Astrocyte (in vitro differentiated cells and primary cell): ENCODE measurements at regions not wholly inside any gene's neighbourhood (a gene's known extent, or its start where the extent isn't known, plus 50 kb on each side); places are given as distances from the start of the nearest gene placed in this dataset.

Source experiments
- DNase-seq: peaks from one replicate; pipeline ENCODE4 v3.0.0-alpha.2; 2010; ENCODE audit warnings: low read depth
- FAIRE-seq: peaks from 2 replicates; lab custom pipeline; 2011; peaks lifted over from hg19 to GRCh38; lab: Jason Lieb, UNC
- H2AFZ ChIP-seq: 2 replicates; pipeline ENCODE4 v1.6.0; 2012; ENCODE audit warnings: low read depth, low read length, inconsistent platforms
- H3K27ac ChIP-seq: 2 replicates; pipeline ENCODE4 v1.5.1; 2011; ENCODE audit warnings: low read depth, low read length, inconsistent platforms
- H3K27me3 ChIP-seq: 2 replicates; pipeline ENCODE4 v1.6.0; 2011; ENCODE audit warnings: low read length, inconsistent platforms; ENCODE audit not compliant: insufficient read depth
- H3K36me3 ChIP-seq: 2 replicates; pipeline ENCODE4 v1.5.1; 2011; ENCODE audit warnings: low read length, inconsistent platforms; ENCODE audit not compliant: insufficient read depth
- H3K4me1 ChIP-seq: 2 replicates; pipeline ENCODE4 v1.5.1; 2011; ENCODE audit warnings: low read length, inconsistent platforms; ENCODE audit not compliant: insufficient read depth
- H3K4me2 ChIP-seq: 2 replicates; pipeline ENCODE4 v1.6.0; 2012; ENCODE audit warnings: low read length, inconsistent platforms
- H3K4me3 ChIP-seq: 2 replicates; pipeline ENCODE4 v1.5.1; 2011; ENCODE audit warnings: low read depth, mild to moderate bottlenecking, low read length, inconsistent platforms; ENCODE audit not compliant: insufficient read depth
- H3K79me2 ChIP-seq: 2 replicates; pipeline ENCODE4 v1.6.0; 2012; ENCODE audit warnings: mild to moderate bottlenecking, low read length, inconsistent platforms; ENCODE audit not compliant: insufficient read depth
- H3K9ac ChIP-seq: 2 replicates; pipeline ENCODE4 v1.6.0; 2012; ENCODE audit warnings: mild to moderate bottlenecking, low read length, inconsistent platforms
- H3K9me3 ChIP-seq: 2 replicates; pipeline ENCODE4 v1.5.1; 2012; ENCODE audit warnings: low read depth, mild to moderate bottlenecking, low read length, inconsistent platforms; ENCODE audit not compliant: insufficient read depth
- H4K20me1 ChIP-seq: 2 replicates; pipeline ENCODE4 v1.6.0; 2012; ENCODE audit warnings: low read length, inconsistent platforms; ENCODE audit not compliant: insufficient read depth
- H3K27ac Mint-ChIP-seq: one replicate; pipeline ENCODE4 v1.8.0; 2021; ENCODE audit warnings: mild to moderate bottlenecking, mixed read lengths; ENCODE audit not compliant: unreplicated experiment
- H3K27me3 Mint-ChIP-seq: one replicate; pipeline ENCODE4 v1.8.0; 2021; ENCODE audit warnings: low read depth, mixed read lengths; ENCODE audit not compliant: unreplicated experiment
- H3K36me3 Mint-ChIP-seq: one replicate; pipeline ENCODE4 v1.8.0; 2021; ENCODE audit warnings: low read depth, mixed read lengths; ENCODE audit not compliant: unreplicated experiment
- H3K4me1 Mint-ChIP-seq: one replicate; pipeline ENCODE4 v1.8.0; 2021; ENCODE audit warnings: low read depth, mixed read lengths; ENCODE audit not compliant: unreplicated experiment
- H3K4me3 Mint-ChIP-seq: one replicate; pipeline ENCODE4 v1.8.0; 2021; ENCODE audit warnings: mild to moderate bottlenecking, moderate library complexity, mixed read lengths; ENCODE audit not compliant: unreplicated experiment
- H3K9me3 Mint-ChIP-seq: one replicate; pipeline ENCODE4 v1.8.0; 2021; ENCODE audit warnings: mild to moderate bottlenecking, mixed read lengths; ENCODE audit not compliant: unreplicated experiment
- CTCF ChIP-seq: IDR thresholded peaks from 2 replicates; pipeline ENCODE4 v1.5.1; 2011; ENCODE audit warnings: low read depth, mild to moderate bottlenecking, inconsistent platforms, low read length, moderate library complexity; ENCODE audit not compliant: insufficient read depth
- EZH2 ChIP-seq: IDR thresholded peaks from 2 replicates; pipeline ENCODE4 v1.6.1; 2012; ENCODE audit warnings: mild to moderate bottlenecking, low read length, inconsistent platforms; ENCODE audit not compliant: insufficient read depth

- DNase-seq (no peak), FAIRE-seq (no peak)
- Histone ChIP-seq H3K9ac (no peak overlapping the region), H3K36me3 (no peaks in the 10 kb centered on the region), H3K27ac (no peak overlapping the region), H3K79me2 (no peaks in the 10 kb centered on the region), H3K9me3 (no peaks in the 10 kb centered on the region), H3K4me3 (no peak overlapping the region), H3K4me2 (no peak overlapping the region), H4K20me1 (no peaks in the 10 kb centered on the region), H3K4me1 (no peaks in the 10 kb centered on the region), H3K27me3 (no peaks in the 10 kb centered on the region), H2AFZ (no peak overlapping the region)
- TF ChIP-seq EZH2, result no peak
- TF ChIP-seq CTCF, result no peak
- Mint-ChIP-seq H3K27ac (no peak overlapping the region), H3K4me3 (no peak overlapping the region), H3K27me3 (peaks cover 60% of the 10 kb centered on the region), H3K36me3 (no peaks in the 10 kb centered on the region), H3K4me1 (no peaks in the 10 kb centered on the region), H3K9me3 (no peaks in the 10 kb centered on the region)
These were observed 108.7 kb upstream of the IGSF21 start for GRCh38 chr1:17998889-17999288.

- H3K9me3 Mint-ChIP-seq, result no peaks in the 10 kb centered on the region
- Histone ChIP-seq H4K20me1 (no peaks in the 10 kb centered on the region), H3K27me3 (no peaks in the 10 kb centered on the region), H3K4me2 (no peak overlapping the region), H3K79me2 (no peaks in the 10 kb centered on the region), H3K36me3 (no peaks in the 10 kb centered on the region), H3K27ac (no peak overlapping the region), H2AFZ (no peak overlapping the region), H3K4me1 (no peaks in the 10 kb centered on the region), H3K4me3 (no peak overlapping the region), H3K9me3 (no peaks in the 10 kb centered on the region), H3K9ac (no peak overlapping the region)
- no peak for FAIRE-seq
- H3K27me3 Mint-ChIP-seq, result peaks cover 56% of the 10 kb centered on the region
- H3K36me3 Mint-ChIP-seq, result no peaks in the 10 kb centered on the region
- no peak for DNase-seq
- H3K4me1 Mint-ChIP-seq, result no peaks in the 10 kb centered on the region
- no peak overlapping the region for H3K27ac Mint-ChIP-seq
- TF ChIP-seq CTCF (no peak), EZH2 (no peak)
- no peak overlapping the region for H3K4me3 Mint-ChIP-seq
These were observed 107.7 kb upstream of the IGSF21 start for GRCh38 chr1:17999884-18000283.

DNA sequence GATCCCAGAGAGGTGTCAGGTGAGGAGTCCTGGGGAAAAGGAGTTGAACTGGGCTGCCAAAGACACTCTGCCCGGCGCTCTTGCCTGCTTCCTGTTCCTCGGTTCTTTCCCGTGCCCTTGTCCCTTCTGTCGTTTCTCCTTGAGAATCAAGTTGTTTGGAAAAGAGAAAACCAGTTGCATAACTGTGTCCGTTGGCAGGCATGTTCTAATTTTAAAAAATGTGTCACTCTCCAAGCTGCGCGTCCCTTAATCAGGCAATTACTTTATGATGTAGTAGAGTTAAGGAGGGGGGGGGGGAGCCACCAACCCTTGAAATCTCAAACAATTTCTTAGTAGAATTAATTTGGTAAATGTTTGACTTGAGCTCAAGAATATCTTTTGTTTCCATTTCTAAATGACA, 105.9 kb upstream of the IGSF21 start:
- H3K9ac ChIP-seq, result no peak overlapping the region
- no peaks in the 10 kb centered on the region for H3K4me1 Mint-ChIP-seq
- H4K20me1 ChIP-seq, result no peaks in the 10 kb centered on the region
- H3K27ac ChIP-seq, result no peak overlapping the region
- DNase-seq, result no peak
- peaks cover 58% of the 10 kb centered on the region for H3K27me3 Mint-ChIP-seq
- no peaks in the 10 kb centered on the region for H3K9me3 Mint-ChIP-seq
- H3K79me2 ChIP-seq, result no peaks in the 10 kb centered on the region
- H3K4me1 ChIP-seq, result no peaks in the 10 kb centered on the region
- H3K36me3 Mint-ChIP-seq, result no peaks in the 10 kb centered on the region
- H3K4me2 ChIP-seq, result no peak overlapping the region
- TF ChIP-seq EZH2 (no peak), CTCF (no peak)
- H3K27me3 ChIP-seq, result no peaks in the 10 kb centered on the region
- FAIRE-seq, result no peak
- no peak overlapping the region for H3K4me3 ChIP-seq
- H3K27ac Mint-ChIP-seq, result no peak overlapping the region
- H3K4me3 Mint-ChIP-seq, result no peak overlapping the region
- no peaks in the 10 kb centered on the region for H3K9me3 ChIP-seq
- H2AFZ ChIP-seq, result no peak overlapping the region
- H3K36me3 ChIP-seq, result no peaks in the 10 kb centered on the region
